ENCODE measurements at regions not wholly inside any gene's neighbourhood (a gene's known extent, or its start where the extent isn't known, plus 50 kb on each side); places are given as distances from the start of the nearest gene placed in this dataset.

- TF ChIP-seq, protein P1, sequence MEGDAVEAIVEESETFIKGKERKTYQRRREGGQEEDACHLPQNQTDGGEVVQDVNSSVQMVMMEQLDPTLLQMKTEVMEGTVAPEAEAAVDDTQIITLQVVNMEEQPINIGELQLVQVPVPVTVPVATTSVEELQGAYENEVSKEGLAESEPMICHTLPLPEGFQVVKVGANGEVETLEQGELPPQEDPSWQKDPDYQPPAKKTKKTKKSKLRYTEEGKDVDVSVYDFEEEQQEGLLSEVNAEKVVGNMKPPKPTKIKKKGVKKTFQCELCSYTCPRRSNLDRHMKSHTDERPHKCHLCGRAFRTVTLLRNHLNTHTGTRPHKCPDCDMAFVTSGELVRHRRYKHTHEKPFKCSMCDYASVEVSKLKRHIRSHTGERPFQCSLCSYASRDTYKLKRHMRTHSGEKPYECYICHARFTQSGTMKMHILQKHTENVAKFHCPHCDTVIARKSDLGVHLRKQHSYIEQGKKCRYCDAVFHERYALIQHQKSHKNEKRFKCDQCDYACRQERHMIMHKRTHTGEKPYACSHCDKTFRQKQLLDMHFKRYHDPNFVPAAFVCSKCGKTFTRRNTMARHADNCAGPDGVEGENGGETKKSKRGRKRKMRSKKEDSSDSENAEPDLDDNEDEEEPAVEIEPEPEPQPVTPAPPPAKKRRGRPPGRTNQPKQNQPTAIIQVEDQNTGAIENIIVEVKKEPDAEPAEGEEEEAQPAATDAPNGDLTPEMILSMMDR (IDR thresholded peaks at IDR 0.05; ENCODE audit: borderline replicate concordance, extremely low read depth, low read length, poor library complexity, severe bottlenecking), result no peak
- TF ChIP-seq EZH2 (IDR thresholded peaks at IDR 0.05; ENCODE audit: borderline replicate concordance, low read depth, low read length, severe bottlenecking), result no peak
Measured at GRCh38 chr10:52523696-52524095, 209.6 kb downstream of the DKK1 start.

Measured in DND-41 (cell line).